OCI-LY7 (cell line): ENCODE measurements at regions not wholly inside any gene's neighbourhood (a gene's known extent, or its start where the extent isn't known, plus 50 kb on each side); places are given as distances from the start of the nearest gene placed in this dataset.
"Not testable (repeated sequence)": the region's sequence is repeated elsewhere in the genome, so short reads cannot be mapped to it uniquely, and the experiment has no call there.

ENCODE experiments used
- BruUV-seq: library from RNA; stranded (reverse); fragments of 400-500 nt; replicated peaks from 2 replicates; lab custom pipeline; 2021; lab: Mats Ljungman, UMichigan
- CTCF ChIA-PET: fragments of 300-600 bp; sonication (Branson Sonifier 250); formaldehyde crosslinking; loops from one replicate; lab custom pipeline; 2022; ENCODE audit warnings: antibody characterized with exemption; ENCODE audit not compliant: unreplicated experiment; lab: Charles Lee
- POLR2A ChIA-PET: fragments of 300-600 bp; sonication (Branson Sonifier 250); formaldehyde crosslinking; loops from one replicate; lab custom pipeline; 2022; ENCODE audit warnings: antibody characterized with exemption; lab: Charles Lee
- DNase-seq: peaks from one replicate; pipeline ENCODE4 v3.0.0-alpha.2; 2015; ENCODE audit warnings: low spot score
- H2AFZ ChIP-seq: fragments of 200-600 bp; sonication (generic), shearing (Covaris generic); 2 replicates; pipeline ENCODE4 v1.6.1; 2014; ENCODE audit warnings: mild to moderate bottlenecking, antibody characterized with exemption, low read length, moderate library complexity
- H3K27ac ChIP-seq: fragments of 200-600 bp; sonication (generic); 2 replicates; pipeline ENCODE4 v1.5.1; 2014; ENCODE audit warnings: mixed run types, low read depth, mild to moderate bottlenecking, moderate library complexity, low read length, inconsistent platforms; ENCODE audit not compliant: poor library complexity, severe bottlenecking
- H3K36me3 ChIP-seq: fragments of 200-600 bp; sonication (generic); 2 replicates; pipeline ENCODE4 v1.6.1; 2014; ENCODE audit warnings: mild to moderate bottlenecking, antibody characterized with exemption, low read length, moderate library complexity, mixed read lengths; ENCODE audit not compliant: insufficient read depth
- H3K4me1 ChIP-seq: fragments of 200-600 bp; sonication (generic); 2 replicates; pipeline ENCODE4 v1.5.1; 2014; ENCODE audit warnings: mild to moderate bottlenecking, low read length; ENCODE audit not compliant: insufficient read depth, poor library complexity, severe bottlenecking
- H3K4me2 ChIP-seq: fragments of 200-600 bp; sonication (generic); 2 replicates; pipeline ENCODE4 v1.6.1; 2014; ENCODE audit warnings: mild to moderate bottlenecking, low read length
- H3K4me3 ChIP-seq: fragments of 200-600 bp; sonication (generic); 2 replicates; pipeline ENCODE4 v1.5.1; 2014; ENCODE audit warnings: mild to moderate bottlenecking, low read depth, low read length; ENCODE audit not compliant: poor library complexity, severe bottlenecking
- H3K79me2 ChIP-seq: fragments of 200-600 bp; sonication (generic); 2 replicates; pipeline ENCODE4 v1.6.1; 2016; ENCODE audit warnings: low read depth, mild to moderate bottlenecking, low read length, moderate library complexity, mixed read lengths; ENCODE audit not compliant: insufficient read depth
- H3K9me2 ChIP-seq: fragments of 200-600 bp; sonication (generic); 2 replicates; pipeline ENCODE4 v1.6.1; 2016; ENCODE audit warnings: mild to moderate bottlenecking, low read length, mixed read lengths; ENCODE audit not compliant: insufficient read depth
- H3K9me3 ChIP-seq: fragments of 200-600 bp; sonication (generic); 2 replicates; pipeline ENCODE4 v1.6.1; 2014; ENCODE audit warnings: mild to moderate bottlenecking, mixed run types, low read length, mixed read lengths
- H4K20me1 ChIP-seq: fragments of 200-600 bp; sonication (generic); 2 replicates; pipeline ENCODE4 v1.6.1; 2014; ENCODE audit warnings: mild to moderate bottlenecking, antibody characterized with exemption, low read length, moderate library complexity, mixed read lengths; ENCODE audit not compliant: insufficient read depth
- EZH2phosphoT487 ChIP-seq: fragments of 200-600 bp; sonication (generic); IDR thresholded peaks from 2 replicates; pipeline ENCODE4 v1.6.1; 2018; ENCODE audit warnings: low read depth, borderline replicate concordance, mild to moderate bottlenecking, mixed run types, antibody characterized with exemption, low read length, moderate library complexity, mixed read lengths
- intact Hi-C: fragments of 100-400 bp; cut with micrococcal nuclease; formaldehyde crosslinking; loops from one replicate; pipeline ENCODE4 v1.10.0; 2022; ENCODE audit not compliant: unreplicated experiment
- TF ChIP-seq, protein P1 (sequence below): fragments of 200-600 bp; sonication (generic); conservative IDR thresholded peaks from 2 replicates; pipeline ENCODE4 v1.5.1; 2014; ENCODE audit warnings: mild to moderate bottlenecking, antibody characterized with exemption, low read length, moderate library complexity, mixed read lengths

DNA sequence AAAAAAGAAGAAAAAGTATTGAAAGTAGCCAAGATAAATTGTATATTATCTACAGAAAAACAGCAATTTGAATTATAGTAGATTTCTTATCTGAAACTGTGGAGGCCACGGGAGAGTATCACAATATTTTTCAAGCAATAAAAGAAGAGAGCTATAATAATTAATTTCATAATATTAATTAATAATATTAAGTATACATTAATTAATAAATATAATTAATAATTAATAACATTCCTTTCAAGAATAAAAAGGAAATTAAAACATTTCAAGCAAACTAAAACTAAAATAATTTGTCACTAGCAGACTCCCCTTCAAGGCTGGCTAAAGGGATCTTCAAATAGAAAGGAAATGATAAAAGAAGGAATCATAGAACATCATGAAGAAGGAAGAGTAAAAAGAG is 372.7 kb upstream of the KYNU start:
- BruUV-seq, result no TSS peak
- no peaks in the 10 kb centered on the region for H3K9me2 ChIP-seq
- no peak overlapping the region for H2AFZ ChIP-seq
- intact Hi-C loops, result no loop called here
- no peaks in the 10 kb centered on the region for H3K79me2 ChIP-seq
- no peak overlapping the region for H3K4me2 ChIP-seq
- H3K27ac ChIP-seq, result no peak overlapping the region
- no peaks in the 10 kb centered on the region for H3K9me3 ChIP-seq
- POLR2A ChIA-PET, result interaction anchor here (0.6 to 0.7 kb wide), 2 partner anchors 386 to 524 kb away, joined by 3 read pairs; no protein-coding TSS in a partner anchor
- DNase-seq, result no peak
- no peaks in the 10 kb centered on the region for H3K36me3 ChIP-seq
- CTCF ChIA-PET, result no interaction called here
- no peak overlapping the region for H3K4me3 ChIP-seq
- H3K4me1 ChIP-seq, result no peaks in the 10 kb centered on the region
- TF ChIP-seq EZH2phosphoT487, result no peak
- TF ChIP-seq, protein P1, sequence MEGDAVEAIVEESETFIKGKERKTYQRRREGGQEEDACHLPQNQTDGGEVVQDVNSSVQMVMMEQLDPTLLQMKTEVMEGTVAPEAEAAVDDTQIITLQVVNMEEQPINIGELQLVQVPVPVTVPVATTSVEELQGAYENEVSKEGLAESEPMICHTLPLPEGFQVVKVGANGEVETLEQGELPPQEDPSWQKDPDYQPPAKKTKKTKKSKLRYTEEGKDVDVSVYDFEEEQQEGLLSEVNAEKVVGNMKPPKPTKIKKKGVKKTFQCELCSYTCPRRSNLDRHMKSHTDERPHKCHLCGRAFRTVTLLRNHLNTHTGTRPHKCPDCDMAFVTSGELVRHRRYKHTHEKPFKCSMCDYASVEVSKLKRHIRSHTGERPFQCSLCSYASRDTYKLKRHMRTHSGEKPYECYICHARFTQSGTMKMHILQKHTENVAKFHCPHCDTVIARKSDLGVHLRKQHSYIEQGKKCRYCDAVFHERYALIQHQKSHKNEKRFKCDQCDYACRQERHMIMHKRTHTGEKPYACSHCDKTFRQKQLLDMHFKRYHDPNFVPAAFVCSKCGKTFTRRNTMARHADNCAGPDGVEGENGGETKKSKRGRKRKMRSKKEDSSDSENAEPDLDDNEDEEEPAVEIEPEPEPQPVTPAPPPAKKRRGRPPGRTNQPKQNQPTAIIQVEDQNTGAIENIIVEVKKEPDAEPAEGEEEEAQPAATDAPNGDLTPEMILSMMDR, result no peak
- H4K20me1 ChIP-seq, result no peaks in the 10 kb centered on the region

DNA sequence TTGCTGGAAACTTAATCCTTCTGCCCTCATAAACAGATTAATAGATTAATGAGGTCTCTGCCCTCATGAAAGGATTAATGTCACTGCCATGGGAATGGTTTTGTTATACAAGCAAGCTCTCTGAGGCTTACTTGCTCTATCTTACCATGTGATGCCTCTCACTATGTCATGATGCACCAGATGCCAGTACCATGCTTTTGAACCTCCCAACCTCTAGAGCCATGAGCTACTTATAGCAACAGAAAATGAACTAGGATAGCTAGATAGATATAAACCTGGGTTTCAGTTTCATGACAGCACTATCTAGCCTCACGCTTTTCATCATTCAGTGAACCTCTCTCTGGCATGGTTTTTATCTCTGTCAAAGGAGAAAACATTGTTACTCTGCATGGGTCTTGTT is 371.6 kb upstream of the LRP1B start:
- no peaks in the 10 kb centered on the region for H3K4me1 ChIP-seq
- ChIA-PET CTCF (no interaction called here), POLR2A (interaction anchor here (1.0 kb wide), 1 partner anchor 103 kb away, joined by 3 read pairs; no protein-coding TSS in a partner anchor)
- intact Hi-C loops, result no loop called here
- H3K27ac ChIP-seq, result no peak overlapping the region
- no peak overlapping the region for H3K4me3 ChIP-seq
- no peaks in the 10 kb centered on the region for H3K9me3 ChIP-seq
- no peaks in the 10 kb centered on the region for H4K20me1 ChIP-seq
- TF ChIP-seq EZH2phosphoT487, result no peak
- TF ChIP-seq, protein P1, result no peak
- BruUV-seq, result no TSS peak
- no peak for DNase-seq
- no peak overlapping the region for H3K4me2 ChIP-seq
- H3K36me3 ChIP-seq, result no peaks in the 10 kb centered on the region
- no peaks in the 10 kb centered on the region for H3K9me2 ChIP-seq
- no peak overlapping the region for H2AFZ ChIP-seq
- no peaks in the 10 kb centered on the region for H3K79me2 ChIP-seq

DNA sequence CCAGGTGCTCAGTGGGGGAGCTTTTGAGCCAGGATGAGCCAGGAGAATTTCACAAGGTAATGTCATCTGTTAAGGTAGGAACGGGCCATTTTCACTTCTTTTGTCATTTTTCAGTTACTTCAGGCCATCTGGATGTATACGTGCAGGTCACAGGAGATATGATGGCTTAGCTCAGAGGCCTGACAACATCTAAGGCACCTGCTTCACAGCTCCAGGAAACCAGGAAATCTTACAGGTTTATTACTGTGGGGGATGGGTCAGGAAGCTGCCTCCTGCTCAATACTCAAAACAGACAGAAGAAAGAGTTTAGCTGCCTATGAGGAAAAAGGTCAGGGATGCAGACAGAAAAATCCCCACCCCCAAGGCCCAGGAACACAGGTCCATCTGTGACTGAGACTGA is 364.3 kb upstream of the LRP1B start:
- intact Hi-C loops, result no loop called here
- no peaks in the 10 kb centered on the region for H3K36me3 ChIP-seq
- H3K9me2 ChIP-seq, result no peaks in the 10 kb centered on the region
- ChIA-PET POLR2A (no interaction called here), CTCF (no interaction called here)
- no peak overlapping the region for H3K27ac ChIP-seq
- TF ChIP-seq, protein P1, result no peak
- TF ChIP-seq EZH2phosphoT487, result no peak
- no peak overlapping the region for H3K4me3 ChIP-seq
- H2AFZ ChIP-seq, result no peak overlapping the region
- no peaks in the 10 kb centered on the region for H3K79me2 ChIP-seq
- no peak overlapping the region for H3K4me2 ChIP-seq
- BruUV-seq, result no TSS peak
- H4K20me1 ChIP-seq, result no peaks in the 10 kb centered on the region
- H3K9me3 ChIP-seq, result no peaks in the 10 kb centered on the region
- no peak for DNase-seq
- H3K4me1 ChIP-seq, result no peaks in the 10 kb centered on the region

DNA sequence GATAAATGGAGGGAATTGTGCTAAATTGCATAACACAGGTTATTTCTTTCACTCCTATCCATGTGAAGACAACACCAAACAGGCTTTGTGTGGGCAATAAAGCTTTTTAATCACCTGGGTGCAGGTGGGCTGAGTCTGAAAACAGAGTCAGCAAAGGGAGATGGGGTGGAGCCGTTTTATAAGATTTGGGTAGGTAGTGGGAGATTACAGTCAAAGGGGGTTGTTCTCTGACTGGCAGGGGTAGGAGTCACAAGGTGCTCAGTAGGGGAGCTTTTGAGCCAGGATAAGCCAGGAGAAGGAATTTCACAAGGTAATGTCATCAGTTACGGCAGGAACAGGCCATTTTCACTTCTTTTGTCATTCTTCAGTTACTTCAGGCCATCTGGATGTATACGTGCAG is 358.8 kb upstream of the LRP1B start:
- intact Hi-C loops, H3K4me3 ChIP-seq, H3K79me2 ChIP-seq, H3K27ac ChIP-seq, DNase-seq, H4K20me1 ChIP-seq, POLR2A ChIA-PET, H3K4me1 ChIP-seq, H3K9me2 ChIP-seq, H2AFZ ChIP-seq, BruUV-seq, CTCF ChIA-PET, H3K4me2 ChIP-seq, H3K36me3 ChIP-seq, H3K9me3 ChIP-seq: not testable (repeated sequence)
